ENCODE measurements at regions not wholly inside any gene's neighbourhood (a gene's known extent, or its start where the extent isn't known, plus 50 kb on each side); places are given as distances from the start of the nearest gene placed in this dataset.
A peak's percentile ranks its signal among the peaks of the same experiment; 100 is the strongest.
"Not testable (repeated sequence)": the region's sequence is repeated elsewhere in the genome, so short reads cannot be mapped to it uniquely, and the experiment has no call there.

- DNase-seq (ENCODE audit: low read depth in 1 of 2, low spot score in 1 of 2) (peak; percentile 13 to 69), ATAC-seq (peak; percentile 62 to 79), FAIRE-seq (peak; percentile 99)
- Histone ChIP-seq H3K4me3 (no peak overlapping the region), H3K9me3 (no peaks in the 10 kb centered on the region), H3K27ac (peak overlapping the region in 1 of 2 experiments; percentile 4; a peak in 1 of 6 replicates), H3K4me2 (no peak overlapping the region), H3K4me1 (no peaks in the 10 kb centered on the region)
- POLR2A ChIA-PET: interaction anchor here (0.6 kb wide), 1 partner anchor 122 kb away, joined by 3 read pairs; no protein-coding TSS in a partner anchor
- 42% methylated on average over 7 of the region's 7 CpGs for WGBS (ENCODE audit: missing lambda C conversion rate)
- no peak for TF ChIP-seq TFCP2L1 (CRISPR knock-in tag; IDR thresholded peaks at IDR 0.05)
- no peak for TF ChIP-seq POLR2A (IDR thresholded peaks at IDR 0.05; ENCODE audit: low read length)
- no peak for TF ChIP-seq POLR2AphosphoS2 (conservative IDR thresholded peaks at IDR 0.05; ENCODE audit: low read length)
- no peak for TF ChIP-seq MAX (IDR thresholded peaks at IDR 0.05)
- TF ChIP-seq EHF (CRISPR knock-in tag; IDR thresholded peaks at IDR 0.05): no peak
- no peak for TF ChIP-seq E2F6 (IDR thresholded peaks at IDR 0.05; ENCODE audit: borderline replicate concordance, low read depth)
- no peak for TF ChIP-seq ZSCAN20 (CRISPR knock-in tag; IDR thresholded peaks at IDR 0.05)
- no peak for TF ChIP-seq JUN (IDR thresholded peaks at IDR 0.05)
- no peak for TF ChIP-seq ZNF302 (CRISPR knock-in tag; IDR thresholded peaks at IDR 0.05)
- no peak for TF ChIP-seq BCL3 (IDR thresholded peaks at IDR 0.05)
- TF ChIP-seq TP53 (CRISPR knock-in tag; IDR thresholded peaks at IDR 0.05): no peak
- TF ChIP-seq FOSB (CRISPR knock-in tag; IDR thresholded peaks at IDR 0.05): no peak
- peak; percentile 68 for TF ChIP-seq RAD21 (conservative IDR thresholded peaks at IDR 0.05 in 1 of 2, IDR thresholded peaks at IDR 0.05 in 1 of 2)
- TF ChIP-seq GATA3 (IDR thresholded peaks at IDR 0.05; ENCODE audit: borderline replicate concordance): no peak
- TF ChIP-seq RFX5 (IDR thresholded peaks at IDR 0.05): no peak
- no peak for TF ChIP-seq MAZ (IDR thresholded peaks at IDR 0.05; ENCODE audit: borderline replicate concordance, low read depth, low read length)
- no peak for TF ChIP-seq CHD2 (IDR thresholded peaks at IDR 0.05; ENCODE audit: low read length, partially characterized antibody)
- no peak for TF ChIP-seq FOXS1 (CRISPR knock-in tag; IDR thresholded peaks at IDR 0.05)
- no peak for TF ChIP-seq HOXB13 (CRISPR knock-in tag; IDR thresholded peaks at IDR 0.05; ENCODE audit: low read depth)
- TF ChIP-seq CTCF (IDR thresholded peaks at IDR 0.05): peak; percentile 45
- no peak for TF ChIP-seq PHF8 (IDR thresholded peaks at IDR 0.05; ENCODE audit: borderline replicate concordance, low read depth)
- TF ChIP-seq PBX3 (IDR thresholded peaks at IDR 0.05): no peak
- no peak for TF ChIP-seq RARB (CRISPR knock-in tag; IDR thresholded peaks at IDR 0.05)
- no peak for TF ChIP-seq MYC (IDR thresholded peaks at IDR 0.05; ENCODE audit: borderline replicate concordance, low read length)
- no peak for TF ChIP-seq HES2 (IDR thresholded peaks at IDR 0.05)
- TF ChIP-seq SMC3 (IDR thresholded peaks at IDR 0.05): peak; percentile 62
- no peak for TF ChIP-seq SREBF2 (IDR thresholded peaks at IDR 0.05)
- CTCF ChIA-PET: interaction anchor here (0.6 to 1.8 kb wide), 16 partner anchors 9 to 294 kb away, joined by 3 to 5 read pairs (median 4); no protein-coding TSS in a partner anchor
Measured at GRCh38 chrX:19225909-19226308, 103.6 kb upstream of the ADGRG2 start.

GRCh38 chrX:19229896-19230295, 107.6 kb upstream of the ADGRG2 start:
- H3K4me1 ChIP-seq; POLR2A ChIA-PET; H3K9me3 ChIP-seq; DNase-seq (ENCODE audit: low read depth in 1 of 2, low spot score in 1 of 2); H3K4me2 ChIP-seq; H3K4me3 ChIP-seq; FAIRE-seq; ATAC-seq; H3K27ac ChIP-seq: not testable (repeated sequence)
- CTCF ChIA-PET: interaction anchor here (2.8 kb wide), 1 partner anchor 213 kb away, joined by 10 read pairs; no protein-coding TSS in a partner anchor
- WGBS (ENCODE audit: missing lambda C conversion rate): 50% methylated on average over 2 of the region's 4 CpGs
